A549 (cell line): ENCODE measurements at regions not wholly inside any gene's neighbourhood (a gene's known extent, or its start where the extent isn't known, plus 50 kb on each side); places are given as distances from the start of the nearest gene placed in this dataset.

Experiments
- ATAC-seq, 2 experiments: fragments of 200-7000 bp in 1 of 2; fragments of >200 bp in 1 of 2; cut with Nextera tagmentation in 1 of 2; cut with Tn5 transposase in 1 of 2; 3 replicates each; pipeline versions ENCODE4 v1.8.0 to v1.9.1; 2018 to 2020; ENCODE audit warnings: mild to moderate bottlenecking in 1 of 2, moderate library complexity in 1 of 2
- CTCF ChIA-PET: fragments of 300-600 bp; sonication (Branson Sonifier 250); formaldehyde crosslinking; extraction: SDS; loops from one replicate; lab custom pipeline; 2021; ENCODE audit warnings: antibody characterized with exemption, inconsistent platforms; lab: Yijun Ruan, JAX
- POLR2A ChIA-PET: fragments of 350-600 bp; formaldehyde crosslinking; extraction: SDS; loops from one replicate; lab custom pipeline; 2021; ENCODE audit warnings: antibody characterized with exemption, inconsistent platforms; lab: Yijun Ruan, JAX
- DNase-seq, 2 experiments: peaks; one replicate each; pipeline versions ENCODE4 v3.0.0 to v3.0.0-alpha.2; 2011 to 2016; ENCODE audit warnings: low read depth in 1 of 2, low spot score in 1 of 2
- FAIRE-seq: peaks from 2 replicates; lab custom pipeline; 2011; peaks lifted over from hg19 to GRCh38; lab: Jason Lieb, UNC
- H3K27ac ChIP-seq, 2 experiments: fragments of >200 bp; sonication (Bioruptor Twin); formaldehyde crosslinking; 3 replicates each; pipeline ENCODE4 v1.5.1; 2016 to 2017
- H3K4me1 ChIP-seq: fragments of >200 bp; sonication (Bioruptor Twin); formaldehyde crosslinking; 3 replicates; pipeline ENCODE4 v1.6.1; 2016
- H3K4me2 ChIP-seq: fragments of >200 bp; sonication (Bioruptor Twin); formaldehyde crosslinking; 3 replicates; pipeline ENCODE4 v1.6.1; 2016
- H3K4me3 ChIP-seq: fragments of >200 bp; sonication (Bioruptor Twin); formaldehyde crosslinking; 3 replicates; pipeline ENCODE4 v1.5.1; 2016
- H3K9me3 ChIP-seq: fragments of >200 bp; sonication (Bioruptor Twin); formaldehyde crosslinking; 3 replicates; pipeline ENCODE4 v1.6.1; 2016
- CEBPB ChIP-seq, 2 experiments: fragments of >200 bp in 1 of 2; sonication (Bioruptor Twin) in 1 of 2; formaldehyde crosslinking in 1 of 2; IDR thresholded peaks; 2 replicates each; pipeline ENCODE4 v1.6.1; 2012 to 2016
- CHD4 ChIP-seq: fragments of 200-600 bp; sonication (generic); IDR thresholded peaks from 2 replicates; pipeline ENCODE4 v1.6.1; 2016; ENCODE audit warnings: antibody characterized with exemption, mild to moderate bottlenecking, borderline replicate concordance
- ESRRA ChIP-seq: fragments of 150-350 bp; IDR thresholded peaks from 2 replicates; pipeline ENCODE4 v1.6.1; 2014; ENCODE audit warnings: mild to moderate bottlenecking, low read length, borderline replicate concordance
- FOSB ChIP-seq: fragments of 250-450 bp; sonication (Bioruptor Pico); IDR thresholded peaks from 2 replicates; pipeline ENCODE4 v1.5.0; 2020; ENCODE audit warnings: mild to moderate bottlenecking, moderate library complexity
- FOSL2 ChIP-seq, 2 experiments: fragments of 450-650 bp in 1 of 2; fragments of >200 bp in 1 of 2; sonication (Bioruptor Twin) in 1 of 2; formaldehyde crosslinking; IDR thresholded peaks; 2 replicates each; pipeline versions ENCODE4 v1.5.0 to v1.6.1; 2016 to 2020; ENCODE audit warnings: mild to moderate bottlenecking in 1 of 2, moderate library complexity in 1 of 2
- FOXS1 ChIP-seq: fragments of 250-450 bp; sonication (Bioruptor Pico); IDR thresholded peaks from 2 replicates; pipeline ENCODE4 v1.5.0; 2020; ENCODE audit warnings: mild to moderate bottlenecking, moderate library complexity
- HES2 ChIP-seq: fragments of >200 bp; sonication (Bioruptor Twin); formaldehyde crosslinking; IDR thresholded peaks from 2 replicates; pipeline ENCODE4 v1.6.1; 2016
- HEYL ChIP-seq: fragments of 250-450 bp; sonication (Bioruptor Pico); IDR thresholded peaks from 2 replicates; pipeline ENCODE4 v1.8.0; 2021; ENCODE audit warnings: mild to moderate bottlenecking, moderate library complexity
- HMGXB4 ChIP-seq: fragments of 250-450 bp; sonication (Bioruptor Pico); IDR thresholded peaks from 2 replicates; pipeline ENCODE4 v1.5.0; 2021; ENCODE audit warnings: mild to moderate bottlenecking, moderate library complexity, borderline replicate concordance
- HOXB13 ChIP-seq: fragments of 250-450 bp; sonication (Bioruptor Pico); IDR thresholded peaks from 2 replicates; pipeline ENCODE4 v1.5.0; 2020; ENCODE audit warnings: low read depth, mild to moderate bottlenecking, moderate library complexity
- HOXB5 ChIP-seq: fragments of 250-450 bp; sonication (Bioruptor Pico); IDR thresholded peaks from 2 replicates; pipeline ENCODE4 v1.5.0; 2020; ENCODE audit warnings: mild to moderate bottlenecking, moderate library complexity
- KDM1A ChIP-seq: fragments of 200-600 bp; sonication (generic); IDR thresholded peaks from 2 replicates; pipeline ENCODE4 v1.6.1; 2016; ENCODE audit warnings: low read depth, mild to moderate bottlenecking
- MAFK ChIP-seq: fragments of 450-650 bp; IDR thresholded peaks from 2 replicates; pipeline ENCODE4 v1.6.1; 2014; ENCODE audit not compliant: partially characterized antibody
- MYC ChIP-seq: IDR thresholded peaks from 2 replicates; pipeline ENCODE4 v1.6.1; 2012; ENCODE audit warnings: mild to moderate bottlenecking, inconsistent platforms, low read length, improper control_type of control experiment, borderline replicate concordance
- NFE2L2 ChIP-seq: fragments of 150-350 bp; conservative IDR thresholded peaks from 2 replicates; pipeline ENCODE4 v1.6.1; 2014; ENCODE audit warnings: low read length
- PHF8 ChIP-seq: fragments of 200-600 bp; sonication (generic); IDR thresholded peaks from 2 replicates; pipeline ENCODE4 v1.6.1; 2016; ENCODE audit warnings: low read depth, mild to moderate bottlenecking, antibody characterized with exemption, moderate library complexity, borderline replicate concordance
- POLR2A ChIP-seq: IDR thresholded peaks from 2 replicates; pipeline ENCODE4 v1.6.1; 2012; ENCODE audit warnings: mild to moderate bottlenecking, low read length
- RAD21 ChIP-seq, 2 experiments: fragments of >200 bp in 1 of 2; sonication (Bioruptor Twin) in 1 of 2; formaldehyde crosslinking in 1 of 2; IDR thresholded peaks in 1 of 2; conservative IDR thresholded peaks in 1 of 2; 2 replicates in 1 of 2; 3 replicates in 1 of 2; pipeline ENCODE4 v1.6.1; 2012 to 2018; ENCODE audit warnings: inconsistent platforms in 1 of 2
- SMC3 ChIP-seq: fragments of >200 bp; sonication (Bioruptor Twin); formaldehyde crosslinking; IDR thresholded peaks from 3 replicates; pipeline ENCODE4 v1.6.1; 2018; ENCODE audit warnings: inconsistent platforms
- SREBF2 ChIP-seq: fragments of 450-650 bp; IDR thresholded peaks from 2 replicates; pipeline ENCODE4 v1.6.1; 2014; ENCODE audit warnings: mild to moderate bottlenecking, moderate library complexity
- TP53 ChIP-seq: fragments of 250-450 bp; sonication (Bioruptor Pico); IDR thresholded peaks from 2 replicates; pipeline ENCODE4 v1.5.0; 2021; ENCODE audit warnings: mild to moderate bottlenecking, moderate library complexity
- ZFP36 ChIP-seq: fragments of 450-650 bp; IDR thresholded peaks from 2 replicates; pipeline ENCODE4 v1.6.1; 2014; ENCODE audit warnings: borderline replicate concordance; ENCODE audit not compliant: partially characterized antibody
- WGBS: methylation state at CpG from one replicate; pipeline ENCODE4 v1.1.6; 2017; ENCODE audit errors: missing lambda C conversion rate; 5-methylcytosine and 5-hydroxymethylcytosine counted together
- TF ChIP-seq, protein P1 (sequence below): IDR thresholded peaks from 2 replicates; pipeline ENCODE4 v1.6.1; 2012
- TF ChIP-seq, protein P2 (sequence below): fragments of >200 bp; sonication (Bioruptor Twin); formaldehyde crosslinking; IDR thresholded peaks from 3 replicates; pipeline ENCODE4 v1.5.1; 2016
- TF ChIP-seq, protein P3 (sequence below): IDR thresholded peaks from 2 replicates; pipeline ENCODE4 v1.6.1; 2012

DNA sequence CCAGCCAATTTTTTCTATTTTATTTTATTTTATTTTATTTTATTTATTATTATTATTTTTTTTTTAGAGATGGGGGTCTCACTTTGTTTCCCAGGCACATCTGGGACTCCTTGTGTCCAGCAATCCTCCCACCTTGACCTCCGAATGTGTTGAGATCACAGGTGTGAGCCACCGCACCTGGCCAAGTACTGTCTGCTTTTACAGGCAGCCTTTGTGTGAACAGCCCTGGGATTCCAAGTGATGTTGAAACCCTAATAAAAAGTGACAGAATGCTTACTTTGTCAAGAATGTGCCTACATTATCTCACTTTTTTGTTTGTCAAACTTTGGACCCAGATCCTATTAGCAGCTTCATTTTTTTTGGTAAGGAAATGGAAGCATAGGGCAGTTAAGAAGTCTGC lies 220.1 kb upstream of the EDNRB start:
- H3K4me3 ChIP-seq = no peak overlapping the region
- TF ChIP-seq HOXB5 (CRISPR knock-in tag) = no peak
- H3K27ac ChIP-seq = no peak overlapping the region
- POLR2A ChIA-PET = no interaction called here
- no peak for ATAC-seq
- FAIRE-seq = no peak
- H3K4me2 ChIP-seq = no peak overlapping the region
- DNase-seq = no peak
- CTCF ChIA-PET = interaction anchor here (1.1 to 2.9 kb wide), 5 partner anchors 51 to 919 kb away, joined by 3 to 29 read pairs (median 4); no protein-coding TSS in a partner anchor
- 56% methylated on average over 2 of the region's 2 CpGs for WGBS
- H3K9me3 ChIP-seq = no peaks in the 10 kb centered on the region
- no peaks in the 10 kb centered on the region for H3K4me1 ChIP-seq

DNA sequence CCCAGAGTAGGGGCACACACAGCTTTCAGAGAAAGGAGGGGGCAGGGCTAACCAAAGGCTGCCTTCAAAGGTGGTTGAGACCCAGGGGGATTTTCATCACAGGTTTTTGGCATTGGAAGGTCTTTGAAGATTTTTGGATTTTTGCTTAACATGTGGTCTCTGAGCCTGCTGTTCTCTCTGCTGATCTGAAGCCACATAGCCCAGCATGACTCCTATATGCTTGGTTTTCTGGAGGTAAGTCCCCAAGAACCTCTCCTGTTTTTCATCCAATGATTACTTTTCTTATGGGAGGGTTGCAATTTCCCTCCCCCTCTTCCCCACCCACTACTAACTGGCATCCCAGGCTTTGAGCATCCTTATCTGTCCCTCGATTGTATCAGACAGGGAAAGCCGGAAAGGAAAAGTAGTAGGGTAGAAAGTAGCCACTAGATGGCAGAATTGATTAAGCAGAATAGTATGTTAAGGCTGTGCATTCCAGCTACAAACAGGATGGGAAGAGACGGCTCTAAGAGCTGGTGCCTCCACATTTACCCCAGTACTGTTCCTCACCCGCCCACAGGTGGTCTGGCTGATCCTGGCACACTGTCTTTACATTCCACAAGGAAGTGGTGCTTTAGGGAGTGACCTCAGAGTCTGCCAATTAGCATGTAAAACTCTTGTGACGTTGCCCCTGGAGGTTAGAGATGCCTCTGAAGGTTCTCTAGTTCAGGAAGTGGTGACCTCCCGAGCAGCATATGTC lies 218.9 kb upstream of the EDNRB start:
- H3K4me1 ChIP-seq = no peaks in the 10 kb centered on the region
- H3K9me3 ChIP-seq = no peaks in the 10 kb centered on the region
- CTCF ChIA-PET = interaction anchor here (0.6 to 2.9 kb wide), 8 partner anchors 14 to 920 kb away, joined by 3 to 29 read pairs (median 4); no protein-coding TSS in a partner anchor
- POLR2A ChIA-PET = no interaction called here
- TF ChIP-seq RAD21 (conservative IDR thresholded peaks at IDR 0.05 in 1 of 2, IDR thresholded peaks at IDR 0.05 in 1 of 2) (peak; percentile 63 to 66), HOXB5 (CRISPR knock-in tag) (no peak), FOSL2 (IDR thresholded peaks at IDR 0.05) (no peak), FOSL2 (CRISPR knock-in tag; IDR thresholded peaks at IDR 0.05) (no peak), POLR2A (no peak), FOXS1 (CRISPR knock-in tag) (no peak), MAFK (no peak), TP53 (CRISPR knock-in tag) (no peak), SREBF2 (no peak), SMC3 (0 out of 3 replicates have a peak, but pooled peaks have one; percentile 31), MYC (no peak), FOSB (no peak), HEYL (no peak), PHF8 (no peak), CEBPB (IDR thresholded peaks at IDR 0.05) (no peak), ZFP36 (no peak), HOXB13 (CRISPR knock-in tag) (no peak)
- TF ChIP-seq, protein P1, sequence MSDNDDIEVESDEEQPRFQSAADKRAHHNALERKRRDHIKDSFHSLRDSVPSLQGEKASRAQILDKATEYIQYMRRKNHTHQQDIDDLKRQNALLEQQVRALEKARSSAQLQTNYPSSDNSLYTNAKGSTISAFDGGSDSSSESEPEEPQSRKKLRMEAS = no peak
- TF ChIP-seq, protein P2, sequence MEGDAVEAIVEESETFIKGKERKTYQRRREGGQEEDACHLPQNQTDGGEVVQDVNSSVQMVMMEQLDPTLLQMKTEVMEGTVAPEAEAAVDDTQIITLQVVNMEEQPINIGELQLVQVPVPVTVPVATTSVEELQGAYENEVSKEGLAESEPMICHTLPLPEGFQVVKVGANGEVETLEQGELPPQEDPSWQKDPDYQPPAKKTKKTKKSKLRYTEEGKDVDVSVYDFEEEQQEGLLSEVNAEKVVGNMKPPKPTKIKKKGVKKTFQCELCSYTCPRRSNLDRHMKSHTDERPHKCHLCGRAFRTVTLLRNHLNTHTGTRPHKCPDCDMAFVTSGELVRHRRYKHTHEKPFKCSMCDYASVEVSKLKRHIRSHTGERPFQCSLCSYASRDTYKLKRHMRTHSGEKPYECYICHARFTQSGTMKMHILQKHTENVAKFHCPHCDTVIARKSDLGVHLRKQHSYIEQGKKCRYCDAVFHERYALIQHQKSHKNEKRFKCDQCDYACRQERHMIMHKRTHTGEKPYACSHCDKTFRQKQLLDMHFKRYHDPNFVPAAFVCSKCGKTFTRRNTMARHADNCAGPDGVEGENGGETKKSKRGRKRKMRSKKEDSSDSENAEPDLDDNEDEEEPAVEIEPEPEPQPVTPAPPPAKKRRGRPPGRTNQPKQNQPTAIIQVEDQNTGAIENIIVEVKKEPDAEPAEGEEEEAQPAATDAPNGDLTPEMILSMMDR = peak; percentile 54
- TF ChIP-seq, all 56 proteins: peak for 3
- Histone ChIP-seq H3K27ac (no peak overlapping the region), H3K4me3 (no peak overlapping the region), H3K4me2 (peak overlapping the region; percentile 63)
- peak; percentile 98 to 99 for ATAC-seq
- peak; percentile 6 to 50 for DNase-seq
- no peak for FAIRE-seq
- WGBS = 2% methylated on average over 6 of the region's 6 CpGs

- POLR2A ChIA-PET = no interaction called here
- FAIRE-seq (no peak), DNase-seq (no peak), ATAC-seq (no peak)
- CTCF ChIA-PET = interaction anchor here (0.6 to 2.9 kb wide), 3 partner anchors 51 to 841 kb away, joined by 3 to 29 read pairs (median 4); no protein-coding TSS in a partner anchor
- TF ChIP-seq CHD4 (no peak), HES2 (no peak), HMGXB4 (CRISPR knock-in tag) (no peak), ESRRA (no peak), NFE2L2 (no peak), FOSB (no peak), HOXB13 (CRISPR knock-in tag) (no peak), RAD21 (conservative IDR thresholded peaks at IDR 0.05 in 1 of 2, IDR thresholded peaks at IDR 0.05 in 1 of 2) (no peak), SREBF2 (no peak), KDM1A (no peak)
- TF ChIP-seq, protein P3, sequence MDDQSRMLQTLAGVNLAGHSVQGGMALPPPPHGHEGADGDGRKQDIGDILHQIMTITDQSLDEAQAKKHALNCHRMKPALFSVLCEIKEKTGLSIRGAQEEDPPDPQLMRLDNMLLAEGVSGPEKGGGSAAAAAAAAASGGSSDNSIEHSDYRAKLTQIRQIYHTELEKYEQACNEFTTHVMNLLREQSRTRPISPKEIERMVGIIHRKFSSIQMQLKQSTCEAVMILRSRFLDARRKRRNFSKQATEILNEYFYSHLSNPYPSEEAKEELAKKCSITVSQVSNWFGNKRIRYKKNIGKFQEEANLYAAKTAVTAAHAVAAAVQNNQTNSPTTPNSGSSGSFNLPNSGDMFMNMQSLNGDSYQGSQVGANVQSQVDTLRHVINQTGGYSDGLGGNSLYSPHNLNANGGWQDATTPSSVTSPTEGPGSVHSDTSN = no peak
- 0% methylated on average over 3 of the region's 3 CpGs for WGBS
- H3K27ac ChIP-seq = no peak overlapping the region
- H3K9me3 ChIP-seq = no peaks in the 10 kb centered on the region
- H3K4me3 ChIP-seq = no peak overlapping the region
- H3K4me2 ChIP-seq = no peak overlapping the region
- no peaks in the 10 kb centered on the region for H3K4me1 ChIP-seq
Observed at GRCh38 chr13:78136966-78137365, 218.3 kb upstream of the EDNRB start.
